VCaP (cell line): ENCODE measurements at regions not wholly inside any gene's neighbourhood (a gene's known extent, or its start where the extent isn't known, plus 50 kb on each side); places are given as distances from the start of the nearest gene placed in this dataset.
A peak's percentile ranks its signal among the peaks of the same experiment; 100 is the strongest.

Experiments
- H3K27ac ChIP-seq: fragments of 450-650 bp; 2 replicates; pipeline ENCODE4 v1.5.1; 2017
- CTCF ChIP-seq: fragments of 450-650 bp; conservative IDR thresholded peaks from 2 replicates; pipeline ENCODE4 v1.5.1; 2017; ENCODE audit warnings: mild to moderate bottlenecking, moderate library complexity

GRCh38 chr9:84405667-84406066, 65.1 kb upstream of the SLC28A3 start:
- TF ChIP-seq CTCF = no peak
- H3K27ac ChIP-seq = no peak overlapping the region

- TF ChIP-seq CTCF = no peak
- no peak overlapping the region for H3K27ac ChIP-seq
These were observed 67.9 kb upstream of the SLC28A3 start for GRCh38 chr9:84408416-84408815.

- no peak overlapping the region for H3K27ac ChIP-seq
- no peak for TF ChIP-seq CTCF
These were observed 71.2 kb upstream of the SLC28A3 start for GRCh38 chr9:84411683-84412267.

DNA sequence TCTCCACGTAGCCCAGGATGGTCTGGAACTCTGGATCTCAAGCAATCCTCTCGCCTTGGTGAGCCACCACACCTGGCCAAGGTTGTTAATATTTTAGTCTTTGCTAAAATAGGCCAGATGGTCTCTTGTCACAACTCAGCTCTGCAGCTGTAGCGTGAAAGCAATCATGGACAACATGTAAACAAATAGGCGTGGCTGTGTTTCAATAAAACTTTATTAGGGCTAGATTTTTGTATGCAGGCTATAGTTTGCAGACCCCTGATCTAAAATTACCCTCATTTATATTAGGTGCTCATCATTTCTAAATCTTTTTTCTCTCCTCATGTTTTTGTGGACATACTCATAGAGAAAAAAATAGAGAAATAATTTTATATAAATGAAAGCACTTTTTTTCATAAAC, 72.1 kb upstream of the SLC28A3 start:
- no peak for TF ChIP-seq CTCF
- no peak overlapping the region for H3K27ac ChIP-seq

- no peak overlapping the region for H3K27ac ChIP-seq
- no peak for TF ChIP-seq CTCF
These were observed 72.7 kb upstream of the SLC28A3 start for GRCh38 chr9:84413301-84413700.

DNA sequence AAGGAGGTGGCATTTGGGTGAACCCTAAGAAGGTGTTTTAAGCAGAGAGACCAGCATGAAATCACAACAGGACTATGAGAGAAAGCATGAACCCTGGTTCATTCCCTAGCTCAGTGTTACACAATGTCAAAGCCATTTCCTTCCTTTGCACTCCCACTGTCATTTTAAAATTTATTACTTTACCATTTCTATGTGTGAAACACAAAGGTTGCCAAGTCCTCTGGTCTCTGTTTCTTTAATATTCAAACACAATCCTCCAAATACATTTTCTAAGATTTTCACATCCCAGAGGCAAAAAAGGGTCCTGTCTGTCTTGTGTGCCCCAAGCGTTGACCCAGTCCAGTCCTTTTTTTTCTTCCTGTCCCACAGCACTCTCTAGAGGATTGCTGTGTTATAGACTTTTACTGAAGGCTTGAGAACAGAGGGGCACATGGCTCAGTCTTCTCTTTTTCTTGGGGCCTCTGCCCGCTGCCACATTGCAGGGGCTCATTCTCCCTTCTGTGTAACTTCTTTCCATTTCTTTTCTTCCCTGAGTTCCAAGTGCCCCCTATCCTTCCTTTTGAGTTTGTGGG, 78.6 kb upstream of the SLC28A3 start:
- no peak overlapping the region for H3K27ac ChIP-seq
- peak; percentile 31; the same call in 1 of the 2 replicates for TF ChIP-seq CTCF

DNA sequence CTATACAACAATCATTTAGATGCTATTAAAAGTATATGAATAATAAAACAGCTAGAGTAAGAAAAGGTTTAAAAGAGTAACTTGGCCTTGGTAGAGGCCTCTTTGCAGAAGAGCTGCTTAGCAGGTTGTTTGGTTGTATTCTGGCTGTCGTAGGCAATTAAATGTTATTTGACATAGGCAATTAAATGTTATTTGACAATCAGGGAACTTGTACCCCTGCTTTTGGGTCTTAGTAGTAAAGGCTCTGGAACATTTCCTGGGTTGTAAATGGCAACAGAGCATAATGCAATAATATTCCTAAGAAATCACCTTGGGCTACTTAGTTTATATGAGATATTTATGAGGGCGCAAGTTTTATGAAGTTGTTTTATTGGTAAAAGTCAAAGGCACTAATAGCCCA, 84.4 kb upstream of the SLC28A3 start:
- no peak for TF ChIP-seq CTCF
- H3K27ac ChIP-seq = peak overlapping the region; percentile 59
